ENCODE measurements at regions not wholly inside any gene's neighbourhood (a gene's known extent, or its start where the extent isn't known, plus 50 kb on each side); places are given as distances from the start of the nearest gene placed in this dataset.
"Not testable (repeated sequence)": the region's sequence is repeated elsewhere in the genome, so short reads cannot be mapped to it uniquely, and the experiment has no call there.

- Mint-ChIP-seq H3K36me3 (no peaks in the 10 kb centered on the region), H3K27me3 (peaks cover 23% of the 10 kb centered on the region), H3K4me1 (no peaks in the 10 kb centered on the region), H3K27ac (no peak overlapping the region), H3K9me3 (no peaks in the 10 kb centered on the region), H3K4me3 (no peak overlapping the region)
Measured at GRCh38 chr2:216763396-216763795, 68.0 kb upstream of the IGFBP5 start.

- H3K27me3 Mint-ChIP-seq, result peaks cover 26% of the 10 kb centered on the region
Measured at GRCh38 chr2:216761809-216762208, 66.5 kb upstream of the IGFBP5 start.

GRCh38 chr2:216761133-216761532 is 65.8 kb upstream of the IGFBP5 start:
- H3K4me3 Mint-ChIP-seq, result no peak overlapping the region
- H3K27ac Mint-ChIP-seq, result no peak overlapping the region
- H3K4me1 Mint-ChIP-seq, result no peaks in the 10 kb centered on the region
- no peaks in the 10 kb centered on the region for H3K36me3 Mint-ChIP-seq
- H3K9me3 Mint-ChIP-seq, result peaks cover 0 to 2% (median 2%) of the 10 kb centered on the region in 3 donors
- H3K27me3 Mint-ChIP-seq, result peaks cover 26% of the 10 kb centered on the region

More at GRCh38 chr2:216761809-216762208, 66.5 kb upstream of the IGFBP5 start:
- no peak overlapping the region for H3K4me3 Mint-ChIP-seq
- H3K27ac Mint-ChIP-seq, result no peak overlapping the region
- no peaks in the 10 kb centered on the region for H3K36me3 Mint-ChIP-seq
- peaks cover 0 to under 1% (median 0%) of the 10 kb centered on the region in 3 donors for H3K9me3 Mint-ChIP-seq
- H3K4me1 Mint-ChIP-seq, result no peaks in the 10 kb centered on the region

- H3K36me3 Mint-ChIP-seq, result no peaks in the 10 kb centered on the region
- peaks cover 16% of the 10 kb centered on the region for H3K27me3 Mint-ChIP-seq
- peaks cover 0 to 4% (median 2%) of the 10 kb centered on the region in 3 donors for H3K9me3 Mint-ChIP-seq
- H3K27ac Mint-ChIP-seq, result no peak overlapping the region
- no peaks in the 10 kb centered on the region for H3K4me1 Mint-ChIP-seq
- no peak overlapping the region for H3K4me3 Mint-ChIP-seq
Measured at GRCh38 chr2:216758256-216759155, 63.2 kb upstream of the IGFBP5 start.

- Mint-ChIP-seq H3K4me1 (no peaks in the 10 kb centered on the region), H3K36me3 (no peaks in the 10 kb centered on the region), H3K27ac (no peak overlapping the region), H3K4me3 (no peak overlapping the region), H3K27me3 (peaks cover 10% of the 10 kb centered on the region), H3K9me3 (peaks cover 0 to 4% (median 2%) of the 10 kb centered on the region in 3 donors)
Measured at GRCh38 chr2:216757532-216757931, 62.2 kb upstream of the IGFBP5 start.

- no peaks in the 10 kb centered on the region for H3K4me1 Mint-ChIP-seq
- H3K36me3 Mint-ChIP-seq, result no peaks in the 10 kb centered on the region
- H3K9me3 Mint-ChIP-seq, result peaks cover 0 to 4% (median 2%) of the 10 kb centered on the region in 3 donors
- peaks cover 9% of the 10 kb centered on the region for H3K27me3 Mint-ChIP-seq
- H3K4me3 Mint-ChIP-seq, result no peak overlapping the region
- no peak overlapping the region for H3K27ac Mint-ChIP-seq
Measured at GRCh38 chr2:216756435-216756834, 61.1 kb upstream of the IGFBP5 start.

GRCh38 chr2:216754812-216755211 is 59.5 kb upstream of the IGFBP5 start:
- Mint-ChIP-seq H3K27ac (no peak overlapping the region), H3K36me3 (no peaks in the 10 kb centered on the region), H3K4me1 (no peaks in the 10 kb centered on the region), H3K27me3 (peaks cover 9% of the 10 kb centered on the region), H3K9me3 (peaks cover 0 to 4% (median 2%) of the 10 kb centered on the region in 3 donors), H3K4me3 (no peak overlapping the region)

- H3K36me3 Mint-ChIP-seq, result no peaks in the 10 kb centered on the region
- peaks cover 0 to 4% (median 2%) of the 10 kb centered on the region in 3 donors for H3K9me3 Mint-ChIP-seq
- H3K4me1 Mint-ChIP-seq, result no peaks in the 10 kb centered on the region
- no peak overlapping the region for H3K27ac Mint-ChIP-seq
- peaks cover 9% of the 10 kb centered on the region for H3K27me3 Mint-ChIP-seq
- no peak overlapping the region for H3K4me3 Mint-ChIP-seq
Measured at GRCh38 chr2:216754336-216754735, 59.0 kb upstream of the IGFBP5 start.

GRCh38 chr2:216752855-216753505 is 57.6 kb upstream of the IGFBP5 start:
- H3K36me3 Mint-ChIP-seq, result no peaks in the 10 kb centered on the region
- peaks cover 2 to 4% (median 3%) of the 10 kb centered on the region in 3 donors for H3K9me3 Mint-ChIP-seq
- H3K4me1 Mint-ChIP-seq, result no peaks in the 10 kb centered on the region
- H3K27me3 Mint-ChIP-seq, result peaks cover 9% of the 10 kb centered on the region
- no peak overlapping the region for H3K27ac Mint-ChIP-seq
- H3K4me3 Mint-ChIP-seq, result no peak overlapping the region

- H3K4me3 Mint-ChIP-seq, H3K4me1 Mint-ChIP-seq, H3K27me3 Mint-ChIP-seq, H3K9me3 Mint-ChIP-seq, H3K36me3 Mint-ChIP-seq: not testable (repeated sequence)
- peak overlapping the region in 1 of 3 donors; percentile 4 for H3K27ac Mint-ChIP-seq
Measured at GRCh38 chr2:216750750-216751149, 55.4 kb upstream of the IGFBP5 start.

- H3K4me1 Mint-ChIP-seq, H3K9me3 Mint-ChIP-seq, H3K27ac Mint-ChIP-seq, H3K36me3 Mint-ChIP-seq, H3K27me3 Mint-ChIP-seq, H3K4me3 Mint-ChIP-seq: not testable (repeated sequence)
Measured at GRCh38 chr2:216746268-216746667, 50.9 kb upstream of the IGFBP5 start.

- Mint-ChIP-seq H3K36me3 (no peaks in the 10 kb centered on the region), H3K9me3 (peaks cover 0 to 6% (median 3%) of the 10 kb centered on the region in 3 donors), H3K4me1 (no peaks in the 10 kb centered on the region), H3K4me3 (no peak overlapping the region), H3K27me3 (peaks cover 10% of the 10 kb centered on the region), H3K27ac (no peak overlapping the region)
Measured at GRCh38 chr2:216745453-216745852, 50.1 kb upstream of the IGFBP5 start.
